ENCODE measurements at regions not wholly inside any gene's neighbourhood (a gene's known extent, or its start where the extent isn't known, plus 50 kb on each side); places are given as distances from the start of the nearest gene placed in this dataset.

DNA sequence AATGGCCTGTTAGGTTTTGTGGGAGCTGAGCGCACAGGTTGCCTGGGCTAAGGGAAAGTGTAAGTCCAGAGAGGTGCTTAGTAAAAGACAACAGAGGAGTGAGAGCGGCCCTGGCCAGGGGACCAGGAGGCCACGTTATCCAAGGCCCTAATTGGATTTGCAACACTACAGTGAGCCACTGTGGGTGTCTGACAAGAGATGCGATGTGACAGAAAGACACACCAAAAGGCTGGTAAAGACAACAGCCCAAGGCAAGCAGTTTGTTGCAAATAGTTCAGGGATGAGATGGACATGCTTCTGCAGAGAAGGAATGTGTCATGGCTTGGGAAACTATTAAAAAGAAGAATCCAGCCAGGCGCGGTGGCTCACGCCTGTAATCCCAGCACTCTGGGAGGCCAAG lies 162.7 kb upstream of the KIT start:
- no peak for DNase-seq (ENCODE audit: low spot score)

DNA sequence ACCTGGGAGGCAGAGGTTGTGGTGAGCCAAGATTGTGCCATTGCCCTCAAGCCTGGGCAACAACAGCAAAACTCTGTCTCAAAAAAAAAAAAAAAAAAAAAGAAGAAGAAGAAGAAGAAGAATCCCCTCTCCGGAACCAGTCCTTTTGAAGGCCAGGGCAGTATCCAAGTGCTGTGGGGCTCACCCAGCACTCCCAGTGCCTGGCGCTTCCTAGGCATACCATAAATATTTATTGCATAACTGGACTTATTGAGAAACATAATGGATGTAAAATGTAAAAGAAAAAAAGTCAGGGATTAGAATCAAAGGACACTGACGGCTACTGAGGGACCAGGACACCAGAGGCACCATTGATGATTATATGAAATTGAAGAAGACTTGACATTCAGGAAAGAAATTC lies 162.1 kb upstream of the KIT start:
- no peak for DNase-seq (ENCODE audit: low spot score)

DNA sequence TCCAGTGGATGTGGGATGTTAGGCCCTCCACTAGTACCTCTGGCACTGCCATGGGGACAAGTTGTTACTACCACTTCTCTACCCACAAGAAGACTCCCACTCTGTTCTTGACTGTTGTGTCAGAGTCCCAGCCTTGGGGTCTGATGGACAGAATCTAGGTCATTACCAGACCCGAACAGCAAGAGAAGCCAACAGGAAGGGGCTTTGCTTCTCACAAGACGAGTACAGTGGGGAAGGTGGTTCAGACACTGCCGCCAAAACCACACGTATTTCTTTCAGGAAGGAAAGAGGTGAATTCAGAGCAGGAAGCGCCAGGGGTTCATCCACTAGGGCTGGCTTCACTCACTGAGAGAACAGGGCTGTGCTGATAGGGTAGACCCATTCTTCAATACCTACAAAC lies 161.3 kb upstream of the KIT start:
- DNase-seq (ENCODE audit: low spot score) = no peak

DNA sequence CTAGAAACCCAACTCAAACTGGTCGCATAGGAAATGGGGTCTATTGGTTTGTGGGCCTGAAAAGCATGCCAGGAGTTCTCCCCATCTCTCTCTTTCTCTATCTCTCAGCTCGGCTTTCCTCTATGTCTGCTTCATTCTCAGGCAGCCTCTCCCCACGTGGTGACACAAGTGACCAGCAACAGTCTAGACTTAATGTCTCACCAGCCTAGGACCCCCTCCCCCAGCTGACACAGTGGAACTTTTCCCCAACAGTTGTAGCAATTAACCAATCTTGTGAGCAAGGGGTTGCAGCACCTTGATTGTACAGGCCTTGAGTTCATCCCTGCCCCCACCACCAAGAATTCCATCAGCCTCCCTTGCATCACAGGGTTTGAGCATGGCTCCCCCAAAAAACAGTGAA lies 159.8 kb upstream of the KIT start:
- no peak for DNase-seq (ENCODE audit: low spot score)

DNA sequence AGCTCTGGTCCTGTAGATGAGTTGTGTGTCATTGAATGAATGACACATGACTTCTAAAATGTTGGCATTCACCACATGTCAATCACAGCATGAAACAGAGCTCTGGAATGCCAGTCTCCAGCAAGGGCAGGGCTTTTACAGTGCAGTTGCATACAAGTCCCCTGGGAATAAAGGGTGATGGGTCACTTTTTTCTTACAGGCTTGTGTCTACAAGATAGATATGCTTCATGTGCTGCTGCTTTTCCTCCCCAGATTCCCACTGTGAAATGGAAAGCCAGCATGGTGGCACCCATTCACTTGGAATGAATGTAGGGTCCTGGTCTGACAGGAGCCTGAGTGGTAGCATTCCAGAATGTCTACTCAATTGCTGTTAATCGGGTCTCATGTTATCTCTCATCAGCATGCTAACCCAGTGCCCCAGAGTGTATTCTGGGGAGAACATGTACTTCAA lies 159.1 kb upstream of the KIT start:
- DNase-seq (ENCODE audit: low spot score) = no peak

- DNase-seq (ENCODE audit: low spot score) = no peak
These were observed 158.3 kb upstream of the KIT start for GRCh38 chr4:54499308-54500074.

DNA sequence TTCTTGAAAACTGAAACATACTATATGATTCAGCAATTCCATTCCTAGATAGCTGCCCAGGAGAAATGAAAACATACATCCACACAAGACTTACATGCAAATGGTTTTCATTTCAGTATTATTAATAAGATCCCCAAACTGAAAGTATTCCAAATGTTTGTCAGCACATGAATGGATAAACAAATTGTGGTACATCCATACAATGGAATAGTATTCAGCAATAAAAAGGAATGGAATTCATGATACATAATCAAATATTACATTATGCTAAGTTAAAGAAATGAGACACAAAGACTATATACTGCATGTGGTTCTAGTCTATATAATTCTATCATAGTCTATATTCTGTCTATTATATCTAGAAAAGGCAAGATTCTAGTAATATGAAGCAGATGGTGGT lies 152.4 kb upstream of the KIT start:
- no peak for DNase-seq (ENCODE audit: low spot score)

DNA sequence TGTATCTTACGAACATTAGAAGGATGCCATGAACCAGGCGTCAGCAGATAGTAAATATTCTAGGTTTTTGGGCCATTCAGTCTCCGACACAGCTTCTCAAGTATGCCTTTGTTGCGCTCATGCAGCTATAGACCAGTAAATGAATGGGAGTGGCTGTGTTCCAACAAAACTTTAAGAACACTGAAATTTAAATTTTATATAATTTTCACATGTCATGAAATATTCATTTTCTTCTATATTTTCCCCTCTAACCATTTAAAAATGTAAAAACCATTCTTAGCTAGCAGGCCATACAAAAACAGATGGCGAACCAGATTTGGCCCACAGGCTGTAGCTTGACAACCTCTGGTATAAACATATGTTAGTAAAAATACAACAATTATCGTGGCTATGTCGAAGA lies 151.8 kb upstream of the KIT start:
- no peak for DNase-seq (ENCODE audit: low spot score)

DNA sequence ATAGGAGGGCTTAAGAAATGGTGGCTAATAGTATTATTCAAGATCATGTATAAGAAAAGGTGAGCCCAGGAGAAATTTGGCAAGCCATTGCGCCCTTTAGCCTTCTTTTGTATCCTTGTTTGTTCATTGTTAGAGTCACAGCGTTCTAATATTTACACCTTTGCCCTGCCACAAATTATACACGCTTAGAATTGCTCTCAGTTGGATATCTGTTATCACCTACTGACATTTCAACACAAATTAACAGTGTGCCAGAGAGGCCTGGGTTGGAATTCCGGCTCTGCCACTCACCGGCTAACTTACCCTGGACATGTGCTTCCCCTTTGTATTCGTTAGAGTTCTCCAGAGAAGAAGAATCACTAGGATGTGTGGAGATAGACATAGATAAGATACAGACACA lies 148.7 kb upstream of the KIT start:
- DNase-seq (ENCODE audit: low spot score) = no peak

DNA sequence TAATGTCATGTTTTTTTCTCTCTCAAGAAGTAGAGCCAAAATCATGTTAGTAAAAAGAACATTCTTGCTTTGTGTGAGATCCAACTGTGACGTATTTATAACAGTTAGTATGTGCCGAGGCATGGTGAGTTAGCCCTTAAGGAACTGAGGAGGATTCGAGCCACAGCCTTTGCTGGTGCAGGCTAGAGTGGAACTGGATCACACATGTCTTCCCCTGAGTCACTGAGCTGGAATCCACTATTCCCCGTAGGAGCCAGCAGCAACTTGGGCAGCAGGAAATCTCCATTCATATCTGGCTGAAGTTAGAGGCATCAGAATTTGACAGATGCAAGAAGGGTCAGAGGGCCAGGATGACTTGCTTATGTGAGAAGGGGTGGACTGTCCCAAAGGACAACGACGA lies 144.6 kb upstream of the KIT start:
- no peak for DNase-seq (ENCODE audit: low spot score)

GRCh38 chr4:54513741-54514140 lies 144.0 kb upstream of the KIT start:
- DNase-seq (ENCODE audit: low spot score) = no peak

DNA sequence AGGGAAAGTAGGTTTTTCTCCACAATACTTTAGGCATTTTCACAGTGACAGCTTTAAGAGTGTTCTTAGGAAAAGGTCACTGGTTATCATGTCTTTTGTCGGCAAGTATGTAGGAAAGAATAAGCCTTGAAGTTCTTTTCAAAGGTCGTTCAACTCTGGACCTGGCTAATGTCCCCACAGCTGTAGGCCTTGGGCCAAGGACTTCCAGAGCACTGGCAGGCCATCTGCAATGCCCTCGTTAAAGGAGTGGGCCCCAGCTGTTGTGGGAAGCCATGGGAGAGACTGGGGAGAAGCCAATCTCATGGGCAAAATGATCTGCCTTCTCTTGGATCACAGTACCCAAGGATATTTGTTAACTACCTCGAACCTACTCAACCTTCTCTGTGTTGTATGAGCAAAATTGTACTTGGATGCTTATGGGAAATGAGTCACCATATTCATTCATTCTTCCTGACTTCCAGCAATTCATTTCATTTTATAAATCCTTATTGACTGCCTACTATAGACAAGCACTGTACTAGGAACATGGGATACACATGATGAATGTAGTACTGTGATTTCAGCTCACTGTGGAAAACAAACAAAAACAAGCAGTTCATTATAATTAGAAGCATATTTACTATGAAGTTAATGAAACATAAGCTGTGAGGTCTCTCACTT lies 141.1 kb upstream of the KIT start:
- no peak for DNase-seq (ENCODE audit: low spot score)

DNA sequence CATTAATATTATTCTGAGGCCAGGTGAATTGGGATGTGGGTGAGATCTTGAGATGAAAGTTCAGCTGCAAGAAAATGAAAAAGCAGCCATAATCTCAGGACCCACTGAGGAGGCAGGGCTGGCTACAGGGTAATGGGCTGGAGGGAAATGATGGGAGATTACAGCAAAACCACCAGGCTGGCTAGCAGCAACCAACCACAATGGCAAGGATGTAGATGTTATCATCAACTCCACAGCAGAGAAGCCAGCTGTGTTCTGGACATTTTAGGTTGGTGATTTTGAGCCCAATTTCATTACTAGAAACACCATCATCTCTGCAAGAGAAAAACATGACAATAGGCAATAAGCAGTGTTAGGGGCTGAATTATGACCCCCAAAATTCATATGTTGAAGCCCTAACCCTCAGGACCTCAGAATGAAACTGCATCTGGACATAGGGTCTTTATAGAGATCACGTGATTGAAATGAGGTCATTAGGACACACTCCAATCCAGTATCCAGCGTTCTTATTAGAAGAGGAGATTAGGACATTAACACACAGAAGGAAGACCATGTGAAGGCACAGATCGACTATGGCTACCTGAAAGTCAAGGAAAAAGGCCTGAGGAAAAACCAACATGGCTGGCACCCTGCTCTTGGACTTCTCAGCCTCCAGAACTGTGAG lies 139.8 kb upstream of the KIT start:
- DNase-seq (ENCODE audit: low spot score) = no peak

GRCh38 chr4:54525602-54526001 lies 132.2 kb upstream of the KIT start:
- DNase-seq (ENCODE audit: low spot score) = no peak

GRCh38 chr4:54526560-54526959 lies 131.2 kb upstream of the KIT start:
- DNase-seq (ENCODE audit: low spot score) = no peak

- DNase-seq (ENCODE audit: low spot score) = no peak
These were observed 130.2 kb upstream of the KIT start for GRCh38 chr4:54527532-54527931.

- DNase-seq (ENCODE audit: low spot score) = no peak
These were observed 118.2 kb upstream of the KIT start for GRCh38 chr4:54539500-54540029.

- DNase-seq (ENCODE audit: low spot score) = no peak
These were observed 116.8 kb upstream of the KIT start for GRCh38 chr4:54540931-54541330.

DNA sequence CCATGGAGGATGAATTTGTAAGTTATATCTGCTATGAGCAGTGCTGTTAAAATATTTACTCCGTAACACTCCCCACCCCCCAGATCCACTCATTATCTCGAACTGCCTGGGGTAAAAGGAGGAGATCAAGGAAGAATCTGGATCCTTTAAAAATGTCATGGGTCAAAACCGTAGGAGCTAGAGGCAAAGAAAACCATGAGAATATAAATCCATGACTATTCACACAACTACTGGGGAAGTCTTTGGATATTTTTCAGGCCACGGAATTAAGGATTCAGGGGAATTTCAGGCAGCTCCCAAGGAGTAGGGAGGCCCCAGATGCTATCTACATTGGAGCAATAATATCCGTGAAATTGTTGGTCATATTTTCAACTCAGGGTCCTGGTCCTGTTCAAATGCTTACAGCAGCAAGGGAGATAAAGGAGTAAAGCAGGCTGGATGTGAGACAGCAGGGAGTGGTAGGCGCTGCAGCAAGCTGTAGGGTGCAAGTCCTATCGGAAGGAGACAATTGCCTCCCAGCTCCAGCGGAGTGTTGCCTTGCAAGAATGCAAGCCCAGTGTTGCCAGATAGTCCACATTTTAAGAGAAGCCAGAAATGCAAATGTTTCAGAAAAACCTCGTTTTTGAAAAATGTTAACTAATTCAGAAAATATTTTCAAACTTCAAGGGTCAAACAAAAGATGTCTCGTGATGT lies 116.2 kb upstream of the KIT start:
- no peak for DNase-seq (ENCODE audit: low spot score)

DNA sequence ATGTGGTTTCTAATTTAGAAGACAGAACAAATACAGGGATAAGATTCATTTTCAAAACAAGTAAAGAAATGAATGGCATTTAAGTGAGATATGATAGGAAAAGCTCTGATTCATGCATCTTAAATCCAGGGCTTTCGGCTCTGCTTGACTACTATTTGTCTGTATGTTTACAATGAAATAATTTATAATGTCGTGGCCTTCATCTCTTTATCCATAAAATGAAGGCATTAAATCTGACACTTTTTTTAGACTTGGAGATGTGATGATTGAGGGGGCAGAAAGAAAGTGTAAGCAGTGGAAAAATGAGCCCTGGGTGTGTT lies 115.7 kb upstream of the KIT start:
- no peak for DNase-seq (ENCODE audit: low spot score)

GRCh38 chr4:54542540-54543041 lies 115.2 kb upstream of the KIT start:
- DNase-seq (ENCODE audit: low spot score) = no peak

DNA sequence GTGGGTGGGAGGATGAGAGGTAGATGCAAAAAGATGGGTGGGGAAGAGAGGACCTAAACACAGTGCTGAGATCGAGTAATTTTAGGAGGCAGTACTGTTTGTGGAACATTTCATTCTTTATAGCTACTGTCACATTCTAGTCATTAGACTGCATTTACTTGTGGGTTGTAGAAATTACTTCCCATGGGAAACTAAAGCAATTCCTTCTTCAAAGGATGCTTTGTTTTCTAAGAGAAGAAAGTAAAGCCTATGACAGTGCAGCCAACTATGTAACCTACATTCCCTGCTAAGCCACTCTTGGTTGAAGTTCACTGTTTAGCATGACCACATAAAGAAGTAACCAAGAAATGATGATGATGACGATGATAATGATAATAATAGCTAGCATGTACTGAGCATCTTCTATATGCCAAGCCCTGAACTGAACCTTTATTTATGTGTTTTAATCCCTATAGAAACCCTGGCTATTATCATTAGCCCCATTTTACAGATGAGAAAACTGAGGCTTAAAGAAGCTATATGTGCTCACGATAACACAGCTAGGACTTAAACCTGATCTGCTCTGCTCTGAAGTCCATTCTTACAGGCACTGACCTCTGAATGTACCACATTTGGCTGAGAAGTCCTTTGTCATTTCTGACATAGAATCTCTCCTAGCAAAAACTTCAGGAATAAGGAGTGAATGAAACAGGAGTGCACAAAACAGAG lies 114.5 kb upstream of the KIT start:
- DNase-seq (ENCODE audit: low spot score) = no peak
